WTC11 (cell line): ENCODE measurements at regions not wholly inside any gene's neighbourhood (a gene's known extent, or its start where the extent isn't known, plus 50 kb on each side); places are given as distances from the start of the nearest gene placed in this dataset.

ENCODE experiments used
- ATAC-seq: fragments of 200-7000 bp; cut with Tn5 transposase; 2 replicates; pipeline ENCODE4 v1.10.0; 2021; ENCODE audit warnings: mild to moderate bottlenecking, moderate library complexity
- CTCF ChIA-PET: fragments of 300-600 bp; sonication (Branson Sonifier 250); formaldehyde crosslinking; loops from one replicate; lab custom pipeline; 2021; ENCODE audit warnings: antibody characterized with exemption; lab: Charles Lee
- POLR2A ChIA-PET: fragments of 350-600 bp; sonication (Branson Sonifier 250); formaldehyde crosslinking; loops from one replicate; lab custom pipeline; 2021; ENCODE audit warnings: antibody characterized with exemption; lab: Charles Lee
- DNase-seq: peaks from one replicate; pipeline ENCODE4 v3.0.0; 2021; ENCODE audit warnings: low spot score
- H3K27ac Mint-ChIP-seq: 2 replicates; pipeline ENCODE4 v1.8.0; 2021; ENCODE audit warnings: mixed read lengths
- H3K27me3 Mint-ChIP-seq: 2 replicates; pipeline ENCODE4 v1.8.0; 2021; ENCODE audit warnings: low read depth, mild to moderate bottlenecking, moderate library complexity, mixed read lengths
- H3K36me3 Mint-ChIP-seq: 2 replicates; pipeline ENCODE4 v1.8.0; 2021; ENCODE audit warnings: mixed read lengths
- H3K4me1 Mint-ChIP-seq: 2 replicates; pipeline ENCODE4 v1.8.0; 2022; ENCODE audit warnings: mixed read lengths
- H3K4me3 Mint-ChIP-seq: 2 replicates; pipeline ENCODE4 v1.8.0; 2021; ENCODE audit warnings: mild to moderate bottlenecking, moderate library complexity, mixed read lengths
- H3K9me3 Mint-ChIP-seq: 2 replicates; pipeline ENCODE4 v1.8.0; 2021; ENCODE audit warnings: mixed read lengths
- EMX1 ChIP-seq: fragments of 250-450 bp; sonication (Bioruptor Pico); IDR thresholded peaks from 2 replicates; pipeline ENCODE4 v1.8.0; 2021; ENCODE audit warnings: mild to moderate bottlenecking
- FOXK1 ChIP-seq: sonication (generic); formaldehyde crosslinking; IDR thresholded peaks from 2 replicates; pipeline ENCODE4 v1.8.0; 2022; ENCODE audit warnings: mild to moderate bottlenecking, moderate library complexity, missing genetic modification reagents
- JUN ChIP-seq: sonication (generic); formaldehyde crosslinking; IDR thresholded peaks from 2 replicates; pipeline ENCODE4 v1.8.0; 2023; ENCODE audit warnings: mild to moderate bottlenecking, missing genetic modification reagents
- MXD4 ChIP-seq: fragments of 250-450 bp; sonication (Bioruptor Pico); IDR thresholded peaks from 2 replicates; pipeline ENCODE4 v1.8.0; 2021; ENCODE audit warnings: mild to moderate bottlenecking, moderate library complexity, borderline replicate concordance
- NFE2L1 ChIP-seq: sonication (generic); formaldehyde crosslinking; IDR thresholded peaks from 2 replicates; pipeline ENCODE4 v1.8.1; 2023; ENCODE audit warnings: missing genetic modification reagents
- NR2C2 ChIP-seq: sonication (generic); formaldehyde crosslinking; IDR thresholded peaks from 2 replicates; pipeline ENCODE4 v1.8.0; 2022; ENCODE audit warnings: mild to moderate bottlenecking, missing genetic modification reagents
- OVOL2 ChIP-seq: fragments of 250-450 bp; sonication (Bioruptor Pico); IDR thresholded peaks from 2 replicates; pipeline ENCODE4 v1.9.0; 2021; ENCODE audit warnings: mild to moderate bottlenecking, borderline replicate concordance
- PREB ChIP-seq: sonication (generic); formaldehyde crosslinking; IDR thresholded peaks from 2 replicates; pipeline ENCODE4 v1.8.1; 2022; ENCODE audit warnings: mild to moderate bottlenecking, missing genetic modification reagents, moderate library complexity, borderline replicate concordance
- SMAD3 ChIP-seq: sonication (generic); formaldehyde crosslinking; IDR thresholded peaks from 2 replicates; pipeline ENCODE4 v1.8.0; 2022; ENCODE audit warnings: missing genetic modification reagents, mild to moderate bottlenecking, borderline replicate concordance
- SMAD4 ChIP-seq: sonication (generic); formaldehyde crosslinking; IDR thresholded peaks from 2 replicates; pipeline ENCODE4 v1.8.0; 2022; ENCODE audit warnings: mild to moderate bottlenecking, missing genetic modification reagents
- SOX15 ChIP-seq: fragments of 250-450 bp; sonication (Bioruptor Pico); IDR thresholded peaks from 2 replicates; pipeline ENCODE4 v1.9.0; 2021; ENCODE audit warnings: mild to moderate bottlenecking
- ZNF396 ChIP-seq: fragments of 250-450 bp; sonication (Bioruptor Pico); IDR thresholded peaks from 2 replicates; pipeline ENCODE4 v1.8.0; 2021; ENCODE audit warnings: mild to moderate bottlenecking, moderate library complexity, borderline replicate concordance
- TF ChIP-seq, protein P1 (sequence below): sonication (generic); formaldehyde crosslinking; IDR thresholded peaks from 2 replicates; pipeline ENCODE4 v1.8.0; 2022; ENCODE audit warnings: mild to moderate bottlenecking, missing genetic modification reagents
- TF ChIP-seq, protein P2 (sequence below): fragments of 200-600 bp; IDR thresholded peaks from 2 replicates; pipeline ENCODE4 v1.8.0; 2022; ENCODE audit warnings: antibody characterized with exemption
- TF ChIP-seq, protein P3 (sequence below): fragments of 250-450 bp; sonication (Bioruptor Pico); IDR thresholded peaks from 2 replicates; pipeline ENCODE4 v1.9.0; 2021; ENCODE audit warnings: moderate library complexity, mild to moderate bottlenecking, inconsistent platforms, borderline replicate concordance
- TF ChIP-seq, protein P4 (sequence below): fragments of 250-450 bp; sonication (Bioruptor Pico); IDR thresholded peaks from 2 replicates; pipeline ENCODE4 v1.9.0; 2021; ENCODE audit warnings: mild to moderate bottlenecking, borderline replicate concordance

- Mint-ChIP-seq H3K27me3 (no peaks in the 10 kb centered on the region), H3K27ac (no peak overlapping the region), H3K4me3 (no peak overlapping the region), H3K36me3 (peaks cover 12% of the 10 kb centered on the region), H3K9me3 (peaks cover 14% of the 10 kb centered on the region), H3K4me1 (peaks cover 5% of the 10 kb centered on the region)
- POLR2A ChIA-PET, result no interaction called here
- CTCF ChIA-PET, result no interaction called here
- TF ChIP-seq, protein P1, sequence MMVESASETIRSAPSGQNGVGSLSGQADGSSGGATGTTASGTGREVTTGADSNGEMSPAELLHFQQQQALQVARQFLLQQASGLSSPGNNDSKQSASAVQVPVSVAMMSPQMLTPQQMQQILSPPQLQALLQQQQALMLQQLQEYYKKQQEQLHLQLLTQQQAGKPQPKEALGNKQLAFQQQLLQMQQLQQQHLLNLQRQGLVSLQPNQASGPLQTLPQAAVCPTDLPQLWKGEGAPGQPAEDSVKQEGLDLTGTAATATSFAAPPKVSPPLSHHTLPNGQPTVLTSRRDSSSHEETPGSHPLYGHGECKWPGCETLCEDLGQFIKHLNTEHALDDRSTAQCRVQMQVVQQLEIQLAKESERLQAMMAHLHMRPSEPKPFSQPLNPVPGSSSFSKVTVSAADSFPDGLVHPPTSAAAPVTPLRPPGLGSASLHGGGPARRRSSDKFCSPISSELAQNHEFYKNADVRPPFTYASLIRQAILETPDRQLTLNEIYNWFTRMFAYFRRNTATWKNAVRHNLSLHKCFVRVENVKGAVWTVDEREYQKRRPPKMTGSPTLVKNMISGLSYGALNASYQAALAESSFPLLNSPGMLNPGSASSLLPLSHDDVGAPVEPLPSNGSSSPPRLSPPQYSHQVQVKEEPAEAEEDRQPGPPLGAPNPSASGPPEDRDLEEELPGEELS (CRISPR knock-in tag), result no peak
- TF ChIP-seq FOXK1 (CRISPR knock-in tag) (no peak), PREB (CRISPR knock-in tag) (no peak), MXD4 (CRISPR knock-in tag) (no peak), ZNF396 (no peak), EMX1 (CRISPR knock-in tag) (no peak), JUN (CRISPR knock-in tag) (no peak), NFE2L1 (CRISPR knock-in tag) (no peak), SMAD4 (CRISPR knock-in tag) (no peak), NR2C2 (CRISPR knock-in tag) (no peak), OVOL2 (CRISPR knock-in tag) (no peak), SOX15 (no peak), SMAD3 (no peak)
- TF ChIP-seq, protein P2, sequence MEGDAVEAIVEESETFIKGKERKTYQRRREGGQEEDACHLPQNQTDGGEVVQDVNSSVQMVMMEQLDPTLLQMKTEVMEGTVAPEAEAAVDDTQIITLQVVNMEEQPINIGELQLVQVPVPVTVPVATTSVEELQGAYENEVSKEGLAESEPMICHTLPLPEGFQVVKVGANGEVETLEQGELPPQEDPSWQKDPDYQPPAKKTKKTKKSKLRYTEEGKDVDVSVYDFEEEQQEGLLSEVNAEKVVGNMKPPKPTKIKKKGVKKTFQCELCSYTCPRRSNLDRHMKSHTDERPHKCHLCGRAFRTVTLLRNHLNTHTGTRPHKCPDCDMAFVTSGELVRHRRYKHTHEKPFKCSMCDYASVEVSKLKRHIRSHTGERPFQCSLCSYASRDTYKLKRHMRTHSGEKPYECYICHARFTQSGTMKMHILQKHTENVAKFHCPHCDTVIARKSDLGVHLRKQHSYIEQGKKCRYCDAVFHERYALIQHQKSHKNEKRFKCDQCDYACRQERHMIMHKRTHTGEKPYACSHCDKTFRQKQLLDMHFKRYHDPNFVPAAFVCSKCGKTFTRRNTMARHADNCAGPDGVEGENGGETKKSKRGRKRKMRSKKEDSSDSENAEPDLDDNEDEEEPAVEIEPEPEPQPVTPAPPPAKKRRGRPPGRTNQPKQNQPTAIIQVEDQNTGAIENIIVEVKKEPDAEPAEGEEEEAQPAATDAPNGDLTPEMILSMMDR, result no peak
- TF ChIP-seq, protein P3, sequence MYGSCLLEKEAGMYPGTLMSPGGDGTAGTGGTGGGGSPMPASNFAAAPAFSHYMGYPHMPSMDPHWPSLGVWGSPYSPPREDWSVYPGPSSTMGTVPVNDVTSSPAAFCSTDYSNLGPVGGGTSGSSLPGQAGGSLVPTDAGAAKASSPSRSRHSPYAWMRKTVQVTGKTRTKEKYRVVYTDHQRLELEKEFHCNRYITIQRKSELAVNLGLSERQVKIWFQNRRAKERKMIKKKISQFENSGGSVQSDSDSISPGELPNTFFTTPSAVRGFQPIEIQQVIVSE (CRISPR knock-in tag), result no peak
- ATAC-seq (no peak), DNase-seq (no peak)
Measured at GRCh38 chr5:3995954-3996619, 400.5 kb downstream of the IRX1 start.

DNA sequence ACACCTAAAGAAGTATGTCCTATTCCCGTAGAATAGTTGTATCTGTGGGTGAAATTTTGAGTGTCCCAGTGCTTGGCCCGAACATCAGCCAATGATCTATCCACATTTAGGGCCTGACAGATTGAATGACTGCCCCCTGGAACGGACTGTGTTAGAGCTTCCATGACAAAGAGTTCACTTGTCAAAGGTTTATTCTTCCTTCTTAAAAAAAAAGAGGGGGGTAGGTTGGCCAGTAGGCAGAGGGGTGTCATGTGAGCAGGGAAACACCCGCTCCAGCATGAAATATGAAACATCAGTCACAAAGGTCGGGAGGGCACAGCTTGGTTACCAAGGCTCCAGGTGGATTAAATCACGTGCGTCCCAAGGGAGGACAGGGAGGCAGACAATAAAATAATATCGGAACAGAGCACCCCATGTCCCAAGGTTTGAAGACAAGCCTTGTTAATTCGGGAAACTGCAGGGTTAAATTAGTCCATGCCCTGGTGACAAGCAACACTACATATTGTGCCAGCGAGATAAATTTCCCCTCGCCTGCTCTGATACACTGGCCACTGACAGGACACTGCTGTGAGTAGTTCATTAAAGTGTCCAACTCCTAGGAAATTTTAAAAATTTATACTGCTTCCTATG is 401.2 kb downstream of the IRX1 start:
- POLR2A ChIA-PET, result no interaction called here
- ATAC-seq, result no peak
- Mint-ChIP-seq H3K36me3 (peaks cover 5% of the 10 kb centered on the region; the same call in 1 of the 2 replicates), H3K4me3 (no peak overlapping the region), H3K27ac (no peak overlapping the region), H3K9me3 (peaks cover 7% of the 10 kb centered on the region), H3K27me3 (no peaks in the 10 kb centered on the region), H3K4me1 (no peaks in the 10 kb centered on the region)
- DNase-seq, result no peak
- CTCF ChIA-PET, result no interaction called here
- TF ChIP-seq, protein P4, sequence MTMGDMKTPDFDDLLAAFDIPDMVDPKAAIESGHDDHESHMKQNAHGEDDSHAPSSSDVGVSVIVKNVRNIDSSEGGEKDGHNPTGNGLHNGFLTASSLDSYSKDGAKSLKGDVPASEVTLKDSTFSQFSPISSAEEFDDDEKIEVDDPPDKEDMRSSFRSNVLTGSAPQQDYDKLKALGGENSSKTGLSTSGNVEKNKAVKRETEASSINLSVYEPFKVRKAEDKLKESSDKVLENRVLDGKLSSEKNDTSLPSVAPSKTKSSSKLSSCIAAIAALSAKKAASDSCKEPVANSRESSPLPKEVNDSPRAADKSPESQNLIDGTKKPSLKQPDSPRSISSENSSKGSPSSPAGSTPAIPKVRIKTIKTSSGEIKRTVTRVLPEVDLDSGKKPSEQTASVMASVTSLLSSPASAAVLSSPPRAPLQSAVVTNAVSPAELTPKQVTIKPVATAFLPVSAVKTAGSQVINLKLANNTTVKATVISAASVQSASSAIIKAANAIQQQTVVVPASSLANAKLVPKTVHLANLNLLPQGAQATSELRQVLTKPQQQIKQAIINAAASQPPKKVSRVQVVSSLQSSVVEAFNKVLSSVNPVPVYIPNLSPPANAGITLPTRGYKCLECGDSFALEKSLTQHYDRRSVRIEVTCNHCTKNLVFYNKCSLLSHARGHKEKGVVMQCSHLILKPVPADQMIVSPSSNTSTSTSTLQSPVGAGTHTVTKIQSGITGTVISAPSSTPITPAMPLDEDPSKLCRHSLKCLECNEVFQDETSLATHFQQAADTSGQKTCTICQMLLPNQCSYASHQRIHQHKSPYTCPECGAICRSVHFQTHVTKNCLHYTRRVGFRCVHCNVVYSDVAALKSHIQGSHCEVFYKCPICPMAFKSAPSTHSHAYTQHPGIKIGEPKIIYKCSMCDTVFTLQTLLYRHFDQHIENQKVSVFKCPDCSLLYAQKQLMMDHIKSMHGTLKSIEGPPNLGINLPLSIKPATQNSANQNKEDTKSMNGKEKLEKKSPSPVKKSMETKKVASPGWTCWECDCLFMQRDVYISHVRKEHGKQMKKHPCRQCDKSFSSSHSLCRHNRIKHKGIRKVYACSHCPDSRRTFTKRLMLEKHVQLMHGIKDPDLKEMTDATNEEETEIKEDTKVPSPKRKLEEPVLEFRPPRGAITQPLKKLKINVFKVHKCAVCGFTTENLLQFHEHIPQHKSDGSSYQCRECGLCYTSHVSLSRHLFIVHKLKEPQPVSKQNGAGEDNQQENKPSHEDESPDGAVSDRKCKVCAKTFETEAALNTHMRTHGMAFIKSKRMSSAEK (CRISPR knock-in tag), result no peak
- no peak for TF ChIP-seq NR2C2 (CRISPR knock-in tag)
